ENCODE measurements at regions not wholly inside any gene's neighbourhood (a gene's known extent, or its start where the extent isn't known, plus 50 kb on each side); places are given as distances from the start of the nearest gene placed in this dataset.

DNA sequence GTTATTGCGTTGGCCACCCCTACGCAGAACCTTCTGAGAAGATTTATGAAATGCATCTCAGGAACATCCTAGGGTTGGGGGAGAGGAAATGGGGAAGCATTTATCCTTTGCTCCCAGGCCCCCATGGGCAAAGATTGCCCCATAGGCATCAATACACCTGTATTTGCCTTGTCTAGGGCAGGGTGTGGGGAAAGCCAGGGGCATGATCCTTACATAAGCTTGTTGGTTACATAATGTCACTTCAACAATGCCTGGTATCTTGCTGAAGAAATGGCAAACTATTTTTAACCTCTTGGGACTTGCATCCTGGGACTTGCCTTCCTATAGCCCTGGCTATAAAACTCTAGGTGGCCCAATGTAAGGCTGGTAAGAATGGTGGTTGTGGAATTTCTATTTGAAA lies 53.9 kb upstream of the SPRED2 start:
- TF ChIP-seq, protein P1, sequence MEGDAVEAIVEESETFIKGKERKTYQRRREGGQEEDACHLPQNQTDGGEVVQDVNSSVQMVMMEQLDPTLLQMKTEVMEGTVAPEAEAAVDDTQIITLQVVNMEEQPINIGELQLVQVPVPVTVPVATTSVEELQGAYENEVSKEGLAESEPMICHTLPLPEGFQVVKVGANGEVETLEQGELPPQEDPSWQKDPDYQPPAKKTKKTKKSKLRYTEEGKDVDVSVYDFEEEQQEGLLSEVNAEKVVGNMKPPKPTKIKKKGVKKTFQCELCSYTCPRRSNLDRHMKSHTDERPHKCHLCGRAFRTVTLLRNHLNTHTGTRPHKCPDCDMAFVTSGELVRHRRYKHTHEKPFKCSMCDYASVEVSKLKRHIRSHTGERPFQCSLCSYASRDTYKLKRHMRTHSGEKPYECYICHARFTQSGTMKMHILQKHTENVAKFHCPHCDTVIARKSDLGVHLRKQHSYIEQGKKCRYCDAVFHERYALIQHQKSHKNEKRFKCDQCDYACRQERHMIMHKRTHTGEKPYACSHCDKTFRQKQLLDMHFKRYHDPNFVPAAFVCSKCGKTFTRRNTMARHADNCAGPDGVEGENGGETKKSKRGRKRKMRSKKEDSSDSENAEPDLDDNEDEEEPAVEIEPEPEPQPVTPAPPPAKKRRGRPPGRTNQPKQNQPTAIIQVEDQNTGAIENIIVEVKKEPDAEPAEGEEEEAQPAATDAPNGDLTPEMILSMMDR (IDR thresholded peaks at IDR 0.05; ENCODE audit: unreplicated experiment), result no peak
- H3K9me3 Mint-ChIP-seq (ENCODE audit: unreplicated experiment), result peaks cover 11% of the 10 kb centered on the region
- no peaks in the 10 kb centered on the region for H3K27me3 Mint-ChIP-seq (ENCODE audit: insufficient read depth, unreplicated experiment)
- H3K27ac Mint-ChIP-seq (ENCODE audit: low read depth, unreplicated experiment), result no peak overlapping the region
- ChIA-PET CTCF (no interaction called here), POLR2A (no interaction called here)
- intact Hi-C loops (cut with micrococcal nuclease), result no loop called here
- peaks cover 11% of the 10 kb centered on the region for H3K4me1 Mint-ChIP-seq (ENCODE audit: insufficient read depth, unreplicated experiment)
- DNase-seq (ENCODE audit: unreplicated experiment), result no peak
- H3K4me3 Mint-ChIP-seq (ENCODE audit: unreplicated experiment), result no peak overlapping the region
- no peaks in the 10 kb centered on the region for H3K36me3 Mint-ChIP-seq (ENCODE audit: insufficient read depth, unreplicated experiment)
- BruUV-seq (replicated peaks), result no TSS peak

DNA sequence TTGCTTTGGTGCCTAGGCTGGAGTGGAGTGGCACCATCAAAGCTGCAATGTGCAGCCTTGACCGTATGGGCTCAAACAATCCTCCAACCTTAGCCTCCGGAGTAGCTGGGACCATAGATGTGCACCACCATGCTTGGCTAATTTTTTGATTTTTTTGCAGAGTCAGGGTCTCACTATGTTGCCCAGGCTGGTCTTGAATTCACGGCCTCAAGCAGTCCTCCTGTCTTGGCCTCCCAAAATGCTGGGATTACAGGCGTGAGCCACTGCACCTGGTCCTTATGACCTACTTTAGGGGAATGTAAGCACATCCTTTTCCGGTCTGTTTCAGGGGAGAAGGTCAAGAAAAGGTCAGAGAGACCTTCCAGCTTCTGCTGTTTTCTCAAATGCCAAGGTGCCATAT lies 53.4 kb upstream of the SPRED2 start:
- TF ChIP-seq, protein P1 (IDR thresholded peaks at IDR 0.05; ENCODE audit: unreplicated experiment), result no peak
- H3K4me1 Mint-ChIP-seq (ENCODE audit: insufficient read depth, unreplicated experiment), result peaks cover 11% of the 10 kb centered on the region
- no peak overlapping the region for H3K4me3 Mint-ChIP-seq (ENCODE audit: unreplicated experiment)
- H3K36me3 Mint-ChIP-seq (ENCODE audit: insufficient read depth, unreplicated experiment), result no peaks in the 10 kb centered on the region
- H3K9me3 Mint-ChIP-seq (ENCODE audit: unreplicated experiment), result peaks cover 11% of the 10 kb centered on the region
- intact Hi-C loops (cut with micrococcal nuclease), result no loop called here
- POLR2A ChIA-PET, result interaction anchor here (0.7 kb wide), 1 partner anchor 19 kb away, joined by 3 read pairs; no protein-coding TSS in a partner anchor
- no peak overlapping the region for H3K27ac Mint-ChIP-seq (ENCODE audit: low read depth, unreplicated experiment)
- CTCF ChIA-PET, result no interaction called here
- DNase-seq (ENCODE audit: unreplicated experiment), result no peak
- BruUV-seq (replicated peaks), result no TSS peak
- H3K27me3 Mint-ChIP-seq (ENCODE audit: insufficient read depth, unreplicated experiment), result no peaks in the 10 kb centered on the region

DNA sequence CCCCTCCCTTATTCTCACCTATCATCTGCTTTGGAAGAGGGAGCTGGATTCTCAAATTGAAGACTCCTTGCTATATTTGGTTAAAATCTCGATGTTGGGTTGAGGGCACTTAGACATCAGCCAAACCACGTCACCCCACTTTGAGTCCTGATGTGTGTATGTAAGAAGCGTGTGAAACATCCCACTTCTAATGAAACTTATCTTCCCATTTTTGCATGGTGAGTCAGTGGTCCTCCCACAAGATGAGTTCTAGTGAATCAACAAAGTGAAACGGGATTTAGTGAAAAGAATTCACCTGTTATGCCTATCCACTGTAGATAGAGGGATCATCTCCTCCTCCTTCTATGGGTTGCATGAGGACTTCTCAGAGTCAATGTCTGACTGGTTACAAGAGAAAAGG lies 51.4 kb upstream of the SPRED2 start:
- ChIA-PET POLR2A (interaction anchor here (0.9 kb wide), 1 partner anchor 23 kb away, joined by 3 read pairs; no protein-coding TSS in a partner anchor), CTCF (interaction anchor here (0.6 to 0.7 kb wide), 3 partner anchors 7 to 351 kb away, joined by 3 read pairs; no protein-coding TSS in a partner anchor)
- Mint-ChIP-seq H3K36me3 (ENCODE audit: insufficient read depth, unreplicated experiment) (no peaks in the 10 kb centered on the region), H3K27me3 (ENCODE audit: insufficient read depth, unreplicated experiment) (no peaks in the 10 kb centered on the region), H3K27ac (ENCODE audit: low read depth, unreplicated experiment) (no peak overlapping the region), H3K9me3 (ENCODE audit: unreplicated experiment) (peaks cover 11% of the 10 kb centered on the region), H3K4me1 (ENCODE audit: insufficient read depth, unreplicated experiment) (peaks cover 11% of the 10 kb centered on the region), H3K4me3 (ENCODE audit: unreplicated experiment) (no peak overlapping the region)
- TF ChIP-seq, protein P1 (IDR thresholded peaks at IDR 0.05; ENCODE audit: unreplicated experiment), result no peak
- intact Hi-C loops (cut with micrococcal nuclease), result no loop called here
- no TSS peak for BruUV-seq (replicated peaks)
- DNase-seq (ENCODE audit: unreplicated experiment), result no peak

DNA sequence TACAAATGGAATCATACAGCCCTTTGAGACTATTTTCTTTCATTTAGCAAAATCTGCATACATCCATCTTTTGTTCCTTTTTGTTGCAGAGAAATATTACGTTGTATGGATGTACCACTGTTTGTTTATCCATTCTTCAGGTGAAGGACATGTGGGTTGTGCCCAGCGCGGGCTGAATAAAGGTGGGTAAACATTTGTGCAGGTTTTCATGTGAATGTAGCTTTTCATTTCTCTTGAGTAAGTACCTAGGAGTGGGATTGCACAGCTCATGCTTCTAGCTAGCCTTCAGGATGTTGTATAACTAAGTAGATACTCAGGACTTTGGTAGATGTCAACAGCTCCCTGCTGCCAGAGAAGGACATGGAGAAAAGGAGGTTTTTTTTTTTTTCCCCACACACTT lies 50.6 kb upstream of the SPRED2 start:
- H3K4me3 Mint-ChIP-seq (ENCODE audit: unreplicated experiment), result no peak overlapping the region
- TF ChIP-seq, protein P1 (IDR thresholded peaks at IDR 0.05; ENCODE audit: unreplicated experiment), result no peak
- H3K9me3 Mint-ChIP-seq (ENCODE audit: unreplicated experiment), result peaks cover 3% of the 10 kb centered on the region
- H3K4me1 Mint-ChIP-seq (ENCODE audit: insufficient read depth, unreplicated experiment), result peaks cover 9% of the 10 kb centered on the region
- no TSS peak for BruUV-seq (replicated peaks)
- no peak for DNase-seq (ENCODE audit: unreplicated experiment)
- ChIA-PET CTCF (interaction anchor here (0.6 to 0.7 kb wide), 4 partner anchors 8 to 372 kb away, joined by 3 to 6 read pairs (median 3); no protein-coding TSS in a partner anchor), POLR2A (interaction anchor here (0.9 kb wide), 1 partner anchor 22 kb away, joined by 3 read pairs; no protein-coding TSS in a partner anchor)
- H3K27ac Mint-ChIP-seq (ENCODE audit: low read depth, unreplicated experiment), result no peak overlapping the region
- intact Hi-C loops (cut with micrococcal nuclease), result no loop called here
- no peaks in the 10 kb centered on the region for H3K27me3 Mint-ChIP-seq (ENCODE audit: insufficient read depth, unreplicated experiment)
- no peaks in the 10 kb centered on the region for H3K36me3 Mint-ChIP-seq (ENCODE audit: insufficient read depth, unreplicated experiment)

Small RNAs in the stretch of these regions (microRNA-seq; reads per million reads assigned to microRNA genes)
- gene MIR4778, result 0.40 reads per million

Measured in MCF 10A (cell line).